Osteoblast (primary cell): ENCODE measurements at regions not wholly inside any gene's neighbourhood (a gene's known extent, or its start where the extent isn't known, plus 50 kb on each side); places are given as distances from the start of the nearest gene placed in this dataset.

ENCODE experiments used
- DNase-seq: peaks from one replicate; pipeline ENCODE4 v3.0.0; 2011; ENCODE audit warnings: low spot score, mixed read lengths; ENCODE audit not compliant: insufficient read length; ENCODE audit errors: missing footprints
- H2AFZ ChIP-seq: 2 replicates; pipeline ENCODE4 v1.6.0; 2011; ENCODE audit warnings: mild to moderate bottlenecking, low read length
- H3K27ac ChIP-seq: 2 replicates; pipeline ENCODE4 v1.5.1; 2011; ENCODE audit warnings: mild to moderate bottlenecking, low read depth, low read length, moderate library complexity
- H3K27me3 ChIP-seq: 2 replicates; pipeline ENCODE4 v1.6.0; 2012; ENCODE audit warnings: mild to moderate bottlenecking, control low read depth, inconsistent platforms, low read length, moderate library complexity; ENCODE audit not compliant: insufficient read depth
- H3K36me3 ChIP-seq: 2 replicates; pipeline ENCODE4 v1.5.1; 2011; ENCODE audit warnings: mild to moderate bottlenecking, low read length, control low read depth, moderate library complexity; ENCODE audit not compliant: insufficient read depth
- H3K4me1 ChIP-seq: 2 replicates; pipeline ENCODE4 v1.5.1; 2011; ENCODE audit warnings: mild to moderate bottlenecking, low read length, control low read depth, moderate library complexity; ENCODE audit not compliant: insufficient read depth
- H3K4me2 ChIP-seq: 2 replicates; pipeline ENCODE4 v1.6.0; 2011; ENCODE audit warnings: mild to moderate bottlenecking, low read length; ENCODE audit not compliant: insufficient read depth
- H3K4me3 ChIP-seq: fragments of 200-600 bp; sonication (generic); 3 replicates; pipeline ENCODE4 v1.5.1; 2012; ENCODE audit warnings: mild to moderate bottlenecking, low read length, inconsistent platforms; ENCODE audit not compliant: insufficient read depth
- H3K79me2 ChIP-seq: 2 replicates; pipeline ENCODE4 v1.6.0; 2012; ENCODE audit warnings: mild to moderate bottlenecking, low read length, control low read depth, inconsistent platforms; ENCODE audit not compliant: insufficient read depth
- H3K9me3 ChIP-seq: 2 replicates; pipeline ENCODE4 v1.5.1; 2011; ENCODE audit warnings: low read depth, low read length, control low read depth
- H4K20me1 ChIP-seq: 2 replicates; pipeline ENCODE4 v1.6.0; 2012; ENCODE audit warnings: mild to moderate bottlenecking, low read length, control low read depth; ENCODE audit not compliant: insufficient read depth
- CTCF ChIP-seq: IDR thresholded peaks from 2 replicates; pipeline ENCODE4 v1.5.1; 2011; ENCODE audit warnings: mild to moderate bottlenecking, low read depth, low read length, moderate library complexity; ENCODE audit errors: extremely low read depth

GRCh38 chr20:23215344-23215995, 129.3 kb upstream of the CD93 start:
- DNase-seq = no peak
- TF ChIP-seq CTCF = no peak
- Histone ChIP-seq H2AFZ (no peak overlapping the region), H3K4me2 (no peak overlapping the region), H3K4me3 (no peak overlapping the region), H3K9me3 (no peaks in the 10 kb centered on the region), H3K4me1 (peaks cover 11% of the 10 kb centered on the region), H3K27ac (no peak overlapping the region), H3K36me3 (no peaks in the 10 kb centered on the region), H3K79me2 (no peaks in the 10 kb centered on the region), H3K27me3 (peaks cover 19% of the 10 kb centered on the region), H4K20me1 (no peaks in the 10 kb centered on the region)

GRCh38 chr20:23214903-23215302, 128.8 kb upstream of the CD93 start:
- no peaks in the 10 kb centered on the region for H3K9me3 ChIP-seq
- H3K4me3 ChIP-seq = no peak overlapping the region
- no peak for DNase-seq
- H3K36me3 ChIP-seq = no peaks in the 10 kb centered on the region
- H3K4me2 ChIP-seq = no peak overlapping the region
- no peak overlapping the region for H2AFZ ChIP-seq
- TF ChIP-seq CTCF = no peak
- no peak overlapping the region for H3K27ac ChIP-seq
- peaks cover 11% of the 10 kb centered on the region for H3K4me1 ChIP-seq
- H3K27me3 ChIP-seq = peaks cover 20% of the 10 kb centered on the region
- H3K79me2 ChIP-seq = no peaks in the 10 kb centered on the region
- no peaks in the 10 kb centered on the region for H4K20me1 ChIP-seq

GRCh38 chr20:23212464-23212995, 126.4 kb upstream of the CD93 start:
- Histone ChIP-seq H3K27ac (no peak overlapping the region), H3K4me1 (peaks cover 11% of the 10 kb centered on the region), H3K27me3 (peaks cover 27% of the 10 kb centered on the region), H3K9me3 (no peaks in the 10 kb centered on the region), H3K4me2 (no peak overlapping the region), H3K79me2 (no peaks in the 10 kb centered on the region), H3K36me3 (no peaks in the 10 kb centered on the region), H3K4me3 (no peak overlapping the region), H2AFZ (no peak overlapping the region), H4K20me1 (no peaks in the 10 kb centered on the region)
- TF ChIP-seq CTCF = no peak
- no peak for DNase-seq

DNA sequence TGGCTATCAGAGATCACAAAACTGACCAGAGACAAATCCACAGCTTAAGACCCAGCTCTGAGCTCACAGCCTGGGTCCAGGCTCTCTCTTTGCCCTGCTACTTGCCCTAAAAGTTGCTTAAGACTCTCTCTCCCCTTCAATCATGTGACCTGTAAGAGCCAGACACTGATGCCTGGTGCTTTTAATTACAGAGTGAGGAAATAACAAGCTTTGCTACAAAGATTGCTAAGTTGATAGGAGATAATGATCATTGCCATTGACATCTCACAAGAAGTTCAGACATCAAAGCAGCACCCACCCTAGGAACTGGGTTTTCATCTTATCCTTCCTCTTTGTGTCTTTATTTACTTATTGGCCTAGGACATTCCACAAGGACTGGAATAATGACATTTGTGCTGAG, 125.9 kb upstream of the CD93 start:
- H3K9me3 ChIP-seq = no peaks in the 10 kb centered on the region
- H3K36me3 ChIP-seq = no peaks in the 10 kb centered on the region
- no peaks in the 10 kb centered on the region for H3K79me2 ChIP-seq
- no peaks in the 10 kb centered on the region for H4K20me1 ChIP-seq
- no peak for DNase-seq
- H2AFZ ChIP-seq = no peak overlapping the region
- no peak overlapping the region for H3K4me3 ChIP-seq
- H3K4me2 ChIP-seq = no peak overlapping the region
- TF ChIP-seq CTCF = no peak
- peaks cover 27% of the 10 kb centered on the region for H3K27me3 ChIP-seq
- no peak overlapping the region for H3K27ac ChIP-seq
- H3K4me1 ChIP-seq = peaks cover 11% of the 10 kb centered on the region
